Peyer's patch (tissue), 4 donors: ENCODE measurements at regions not wholly inside any gene's neighbourhood (a gene's known extent, or its start where the extent isn't known, plus 50 kb on each side); places are given as distances from the start of the nearest gene placed in this dataset.

Source experiments
- CTCF ChIP-seq, 6 experiments: fragments of 450-650 bp in 4 of 6; fragments of 200-600 bp in 2 of 6; sonication (generic) in 1 of 6; IDR thresholded peaks; one replicate each; pipeline ENCODE4 v1.5.1; 2017 to 2019; ENCODE audit warnings: antibody characterized with exemption in 6 of 6, mild to moderate bottlenecking in 3 of 6, moderate library complexity in 1 of 6
- POLR2A ChIP-seq, 2 donors: fragments of 450-650 bp; IDR thresholded peaks; one replicate each; pipeline ENCODE4 v1.5.1; 2017; ENCODE audit warnings: antibody characterized with exemption in 2 of 2, mild to moderate bottlenecking in 2 of 2, moderate library complexity in 2 of 2

- TF ChIP-seq POLR2A (IDR thresholded peaks at IDR 0.05), result no peak
- no peak for TF ChIP-seq CTCF (IDR thresholded peaks at IDR 0.05)
These were observed 383.7 kb upstream of the FAM241A start for GRCh38 chr4:111761531-111761930.
